SK-N-SH treated with all-trans-retinoic acid at 6 μM for 48 hours (cell line): ENCODE measurements at regions not wholly inside any gene's neighbourhood (a gene's known extent, or its start where the extent isn't known, plus 50 kb on each side); places are given as distances from the start of the nearest gene placed in this dataset.

Experiments
- ARNTL ChIP-seq: fragments of 450-650 bp; formaldehyde crosslinking; IDR thresholded peaks from 2 replicates; pipeline ENCODE4 v1.5.0; 2020; ENCODE audit warnings: low read depth, mild to moderate bottlenecking, moderate library complexity, borderline replicate concordance
- CREB5 ChIP-seq: fragments of 250-450 bp; sonication (Bioruptor Pico); IDR thresholded peaks from 2 replicates; pipeline ENCODE4 v1.5.1; 2020; ENCODE audit warnings: low read depth, mild to moderate bottlenecking, moderate library complexity
- CSRNP3 ChIP-seq: fragments of 250-450 bp; sonication (Bioruptor Pico); IDR thresholded peaks from 2 replicates; pipeline ENCODE4 v1.5.1; 2021; ENCODE audit warnings: mild to moderate bottlenecking, moderate library complexity
- ESRRG ChIP-seq: fragments of 250-450 bp; sonication (Bioruptor Pico); IDR thresholded peaks from 2 replicates; pipeline ENCODE4 v1.6.1; 2021; ENCODE audit warnings: mild to moderate bottlenecking
- GLIS3 ChIP-seq: fragments of 250-450 bp; sonication (Bioruptor Pico); IDR thresholded peaks from 2 replicates; pipeline ENCODE4 v1.5.0; 2020; ENCODE audit warnings: mild to moderate bottlenecking, moderate library complexity
- PATZ1 ChIP-seq: fragments of 250-450 bp; sonication (Bioruptor Pico); IDR thresholded peaks from 2 replicates; pipeline ENCODE4 v1.8.0; 2020; ENCODE audit warnings: mild to moderate bottlenecking, moderate library complexity, borderline replicate concordance
- POU6F1 ChIP-seq: fragments of 250-450 bp; sonication (Bioruptor Pico); IDR thresholded peaks from 2 replicates; pipeline ENCODE4 v1.8.0; 2021; ENCODE audit warnings: low read depth, mild to moderate bottlenecking, moderate library complexity, borderline replicate concordance
- PPARA ChIP-seq: fragments of 250-450 bp; sonication (Bioruptor Pico); IDR thresholded peaks from 2 replicates; pipeline ENCODE4 v1.5.0; 2020; ENCODE audit warnings: mild to moderate bottlenecking, borderline replicate concordance
- RARB ChIP-seq: fragments of 250-450 bp; sonication (Bioruptor Pico); IDR thresholded peaks from 2 replicates; pipeline ENCODE4 v1.8.0; 2021; ENCODE audit warnings: mild to moderate bottlenecking, moderate library complexity
- TCF4 ChIP-seq: fragments of 250-450 bp; sonication (Bioruptor Pico); IDR thresholded peaks from 2 replicates; pipeline ENCODE4 v1.8.0; 2021; ENCODE audit warnings: mild to moderate bottlenecking, moderate library complexity, borderline replicate concordance
- TSHZ2 ChIP-seq: fragments of 250-450 bp; sonication (Bioruptor Pico); IDR thresholded peaks from 2 replicates; pipeline ENCODE4 v1.5.0; 2020; ENCODE audit warnings: mild to moderate bottlenecking, moderate library complexity
- ZFP30 ChIP-seq: fragments of 450-650 bp; formaldehyde crosslinking; IDR thresholded peaks from 2 replicates; pipeline ENCODE4 v1.5.0; 2022; ENCODE audit warnings: mild to moderate bottlenecking, moderate library complexity
- ZNF565 ChIP-seq: fragments of 450-650 bp; formaldehyde crosslinking; conservative IDR thresholded peaks from 2 replicates; pipeline ENCODE4 v1.5.0; 2020; ENCODE audit warnings: low read depth, mild to moderate bottlenecking, moderate library complexity

- TF ChIP-seq PPARA (CRISPR knock-in tag) (no peak), ZFP30 (no peak), CREB5 (CRISPR knock-in tag) (no peak), ARNTL (CRISPR knock-in tag) (no peak), PATZ1 (CRISPR knock-in tag) (no peak), ZNF565 (CRISPR knock-in tag) (no peak), CSRNP3 (CRISPR knock-in tag) (no peak), TSHZ2 (CRISPR knock-in tag) (no peak), TCF4 (CRISPR knock-in tag) (no peak), RARB (CRISPR knock-in tag) (no peak), ESRRG (no peak), POU6F1 (CRISPR knock-in tag) (no peak), GLIS3 (CRISPR knock-in tag) (no peak)
These were observed 66.7 kb upstream of the NANOGP8 start for GRCh38 chr15:35151782-35152181.
